KMS-11 (cell line): ENCODE measurements at regions not wholly inside any gene's neighbourhood (a gene's known extent, or its start where the extent isn't known, plus 50 kb on each side); places are given as distances from the start of the nearest gene placed in this dataset.

Experiments used
- H2AFZ ChIP-seq: fragments of 200-600 bp; sonication (generic); 2 replicates; pipeline ENCODE4 v1.6.1; 2016; ENCODE audit warnings: antibody characterized with exemption, mixed run types, low read depth
- H3K27ac ChIP-seq: fragments of 200-600 bp; sonication (generic); 2 replicates; pipeline ENCODE4 v1.6.1; 2016; ENCODE audit warnings: mild to moderate bottlenecking, mixed run types
- H3K27me3 ChIP-seq: fragments of 200-600 bp; sonication (generic); 2 replicates; pipeline ENCODE4 v1.6.1; 2017; ENCODE audit warnings: mild to moderate bottlenecking, low read depth, mixed run types, moderate library complexity; ENCODE audit not compliant: insufficient read depth
- H3K36me3 ChIP-seq: fragments of 200-600 bp; sonication (generic); 2 replicates; pipeline ENCODE4 v1.6.1; 2017; ENCODE audit warnings: mild to moderate bottlenecking, mixed run types; ENCODE audit not compliant: insufficient read depth
- H3K4me1 ChIP-seq: fragments of 200-600 bp; sonication (generic); 2 replicates; pipeline ENCODE4 v1.6.1; 2016; ENCODE audit warnings: mild to moderate bottlenecking, low read depth, mixed run types; ENCODE audit not compliant: poor library complexity, severe bottlenecking
- H3K4me2 ChIP-seq: fragments of 200-600 bp; sonication (generic); 2 replicates; pipeline ENCODE4 v1.7.0; 2016; ENCODE audit warnings: mild to moderate bottlenecking, mixed run types
- H3K4me3 ChIP-seq: fragments of 200-600 bp; sonication (generic); IDR thresholded peaks from 2 replicates; pipeline ENCODE4 v1.6.1; 2017; ENCODE audit warnings: low read depth, low read length, mixed read lengths; ENCODE audit not compliant: insufficient read depth
- H3K79me2 ChIP-seq: fragments of 200-600 bp; sonication (generic); 2 replicates; pipeline ENCODE4 v1.6.1; 2016; ENCODE audit warnings: low read depth, mixed run types; ENCODE audit not compliant: insufficient read depth
- H3K9ac ChIP-seq: fragments of 200-600 bp; sonication (generic); 2 replicates; pipeline ENCODE4 v1.6.1; 2016; ENCODE audit warnings: mild to moderate bottlenecking, mixed run types
- H4K20me1 ChIP-seq: fragments of 200-600 bp; sonication (generic); 2 replicates; pipeline ENCODE4 v1.6.1; 2016; ENCODE audit warnings: mild to moderate bottlenecking, mixed run types; ENCODE audit not compliant: insufficient read depth
- CTCF ChIP-seq: fragments of 200-600 bp; sonication (generic); conservative IDR thresholded peaks from 2 replicates; pipeline ENCODE4 v1.6.1; 2017; ENCODE audit warnings: low read depth, mild to moderate bottlenecking, antibody characterized with exemption, low read length, moderate library complexity, mixed read lengths

- H4K20me1 ChIP-seq, result no peaks in the 10 kb centered on the region
- H2AFZ ChIP-seq, result no peak overlapping the region
- no peaks in the 10 kb centered on the region for H3K79me2 ChIP-seq
- TF ChIP-seq CTCF, result no peak
- H3K9ac ChIP-seq, result no peak overlapping the region
- H3K4me2 ChIP-seq, result no peak overlapping the region
- no peaks in the 10 kb centered on the region for H3K4me1 ChIP-seq
- no peaks in the 10 kb centered on the region for H3K36me3 ChIP-seq
- no peaks in the 10 kb centered on the region for H3K27me3 ChIP-seq
- H3K4me3 ChIP-seq, result no peak overlapping the region
- H3K27ac ChIP-seq, result no peak overlapping the region
Measured at GRCh38 chr2:74081763-74082110, 66.0 kb downstream of the BOLA3 start.

DNA sequence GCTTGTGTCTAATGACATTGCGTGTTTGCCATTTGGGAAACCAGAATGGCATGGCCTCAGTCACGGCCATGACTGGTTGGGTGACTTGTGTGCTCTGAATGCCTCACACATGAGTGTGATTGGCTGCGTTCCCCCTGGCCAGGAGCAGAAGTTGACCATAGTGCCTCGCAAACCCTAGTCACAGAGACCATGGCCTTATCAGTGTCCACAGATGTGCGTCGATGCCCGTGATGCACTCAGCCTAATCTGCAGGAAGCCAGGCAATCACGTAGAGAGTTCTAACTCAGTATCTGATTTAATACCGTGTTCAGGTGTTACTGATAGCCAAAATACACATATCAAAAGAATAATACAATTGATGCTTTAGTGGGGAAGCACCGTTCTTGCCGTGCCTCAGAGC is 64.0 kb downstream of the BOLA3 start:
- Histone ChIP-seq H3K4me2 (no peak overlapping the region), H3K79me2 (no peaks in the 10 kb centered on the region), H2AFZ (no peak overlapping the region), H4K20me1 (no peaks in the 10 kb centered on the region), H3K9ac (no peak overlapping the region), H3K36me3 (no peaks in the 10 kb centered on the region), H3K27me3 (no peaks in the 10 kb centered on the region), H3K4me1 (no peaks in the 10 kb centered on the region), H3K27ac (no peak overlapping the region), H3K4me3 (no peak overlapping the region)
- TF ChIP-seq CTCF, result no peak
